HG02885 (cell line): ENCODE measurements at regions not wholly inside any gene's neighbourhood (a gene's known extent, or its start where the extent isn't known, plus 50 kb on each side); places are given as distances from the start of the nearest gene placed in this dataset.
"Not testable (repeated sequence)": the region's sequence is repeated elsewhere in the genome, so short reads cannot be mapped to it uniquely, and the experiment has no call there.

Experiments
- ATAC-seq: cut with Tn5 transposase; IDR thresholded peaks from one replicate; pipeline ENCODE4 v1.9.1; 2021; ENCODE audit warnings: mild to moderate bottlenecking; ENCODE audit not compliant: unreplicated experiment, poor library complexity

DNA sequence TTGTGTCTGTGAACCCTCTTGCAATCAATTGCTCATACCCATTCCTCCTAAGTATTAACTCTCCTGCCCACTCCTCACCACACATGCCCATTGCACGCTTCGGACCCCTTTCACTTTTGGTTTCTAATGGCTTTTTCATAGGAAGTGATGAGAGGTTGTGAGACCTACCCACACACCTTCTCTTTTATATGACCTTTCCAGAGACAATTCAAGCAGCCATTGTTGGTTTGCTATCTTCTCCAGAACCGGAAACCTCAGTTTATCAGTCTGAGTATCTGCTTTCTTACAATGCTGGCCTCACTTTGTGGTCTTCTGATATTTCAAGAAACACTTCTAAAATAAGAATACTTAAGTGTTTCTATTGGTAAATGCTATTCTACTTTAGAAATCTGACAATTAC is 1550.8 kb upstream of the SLC10A2 start:
- ATAC-seq: no peak

DNA sequence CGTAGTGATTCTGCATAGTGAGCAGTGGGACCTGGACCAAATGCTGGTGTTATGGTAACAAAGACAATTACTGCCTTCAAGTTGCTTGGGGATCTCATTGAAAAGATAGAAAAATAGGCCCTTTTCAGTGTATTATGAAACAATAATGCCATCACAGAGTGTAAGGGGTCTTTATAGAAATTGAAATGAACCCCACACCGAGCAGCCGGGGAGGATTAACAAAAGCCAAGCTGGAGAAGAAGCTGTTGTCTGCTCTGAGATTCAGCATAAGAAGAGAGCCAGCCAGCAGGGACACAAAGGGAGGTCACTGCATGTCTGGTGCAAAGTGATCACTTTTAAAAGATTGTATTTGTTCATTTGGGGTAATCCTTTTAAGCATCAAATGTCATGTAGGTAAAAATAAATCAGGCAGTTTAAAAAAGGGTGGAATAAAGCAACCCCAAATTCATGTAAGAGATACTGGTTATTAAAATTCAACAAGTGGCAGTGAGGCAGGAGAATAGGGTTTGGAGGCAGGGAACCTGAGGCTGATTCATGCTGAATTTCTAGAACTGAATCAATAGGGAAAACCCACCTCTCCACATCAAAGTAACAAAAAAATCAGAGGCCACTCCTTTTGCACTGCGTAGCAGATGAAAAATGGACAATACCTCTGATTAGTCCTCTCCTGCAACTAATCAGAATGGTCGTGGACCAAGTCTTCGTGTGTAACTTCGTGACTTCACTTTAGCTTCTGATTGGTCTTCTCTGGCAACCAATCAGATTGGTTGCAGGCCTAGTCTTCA is 1548.3 kb upstream of the SLC10A2 start:
- no peak for ATAC-seq

DNA sequence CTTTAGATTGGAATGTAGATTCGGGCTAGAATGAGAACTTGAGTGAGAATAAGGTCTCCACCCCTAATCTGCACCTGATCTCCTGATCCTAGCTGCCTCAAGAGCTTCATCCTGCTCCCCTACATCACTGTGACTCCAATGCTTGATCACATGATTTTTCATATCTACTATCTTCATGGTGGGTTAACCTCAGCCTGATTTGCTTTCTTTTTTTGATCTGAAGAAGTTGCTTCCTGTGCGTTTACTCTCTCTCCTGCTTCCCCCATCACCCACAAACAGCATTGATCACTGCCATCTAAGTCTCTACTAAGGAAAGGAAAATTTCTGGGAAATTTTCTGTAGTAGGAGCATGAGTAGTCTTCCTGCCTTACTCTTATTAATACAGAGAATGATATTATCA is 1542.1 kb upstream of the SLC10A2 start:
- ATAC-seq: no peak

DNA sequence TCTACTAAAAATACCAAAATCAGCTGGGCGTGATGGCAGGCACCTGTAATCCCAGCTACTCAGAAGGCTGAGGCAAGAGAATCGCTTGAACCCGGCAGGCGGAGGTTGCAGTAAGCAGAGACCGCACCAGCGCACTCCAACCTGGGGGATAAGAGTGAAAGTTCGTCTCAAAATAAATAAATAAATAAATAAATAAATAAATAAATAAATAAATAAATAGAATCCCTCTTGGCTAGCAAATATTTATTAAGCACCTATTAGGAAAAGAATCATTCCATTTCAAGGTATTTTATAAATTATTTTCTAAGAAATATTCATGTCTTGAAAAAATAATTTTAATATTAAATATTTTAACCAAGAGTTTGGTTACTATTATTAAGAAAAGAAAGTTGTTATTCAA is 1539.2 kb upstream of the SLC10A2 start:
- not testable (repeated sequence) for ATAC-seq

DNA sequence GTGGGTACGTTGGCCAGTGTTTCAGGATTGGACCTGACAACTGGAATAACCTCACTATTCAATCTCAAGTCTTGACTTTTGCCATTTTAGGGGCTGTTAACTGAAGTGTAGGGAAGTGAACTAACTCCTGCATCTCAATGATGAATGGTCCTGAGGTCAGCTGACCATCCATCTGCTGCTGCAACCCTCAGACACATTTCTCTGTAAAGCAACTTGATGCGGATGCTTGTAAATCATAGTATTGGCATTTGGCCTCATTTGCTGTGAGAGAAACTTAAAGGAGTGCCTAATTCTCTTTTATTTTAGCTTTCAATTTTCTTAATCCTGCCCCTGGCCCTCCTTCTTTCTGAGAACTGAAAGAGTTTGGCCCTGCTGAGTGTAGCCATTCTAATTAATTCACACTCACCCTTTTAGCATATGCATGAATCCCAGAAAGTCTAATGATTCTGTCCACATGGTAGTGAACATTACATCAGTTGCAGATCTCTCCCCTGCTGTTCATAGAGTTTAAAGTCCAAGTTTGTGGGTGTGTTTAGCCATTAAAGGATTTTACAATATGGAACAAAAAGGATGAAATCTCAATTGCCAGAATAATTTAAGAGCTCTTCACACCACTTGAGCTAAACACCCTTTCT is 1531.4 kb upstream of the SLC10A2 start:
- no peak for ATAC-seq

DNA sequence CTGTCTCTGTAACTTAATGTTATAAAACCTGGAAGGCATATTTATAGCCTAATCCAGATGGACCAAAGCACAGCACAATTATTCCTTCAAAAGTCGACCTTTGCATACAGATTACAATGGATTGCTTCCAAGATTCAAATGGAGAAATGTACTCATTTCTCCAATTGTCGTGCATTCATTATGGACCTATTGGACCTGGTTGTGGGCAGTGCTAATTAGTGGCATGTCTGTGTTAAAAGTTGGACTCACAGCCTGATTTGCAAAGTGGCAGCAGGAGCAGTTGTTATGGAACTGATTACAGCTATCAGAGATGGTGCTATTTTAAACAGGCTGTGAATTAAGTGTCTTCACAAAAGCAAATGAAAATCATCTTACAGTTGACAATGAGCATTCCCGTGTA is 1529.3 kb upstream of the SLC10A2 start:
- ATAC-seq: no peak

DNA sequence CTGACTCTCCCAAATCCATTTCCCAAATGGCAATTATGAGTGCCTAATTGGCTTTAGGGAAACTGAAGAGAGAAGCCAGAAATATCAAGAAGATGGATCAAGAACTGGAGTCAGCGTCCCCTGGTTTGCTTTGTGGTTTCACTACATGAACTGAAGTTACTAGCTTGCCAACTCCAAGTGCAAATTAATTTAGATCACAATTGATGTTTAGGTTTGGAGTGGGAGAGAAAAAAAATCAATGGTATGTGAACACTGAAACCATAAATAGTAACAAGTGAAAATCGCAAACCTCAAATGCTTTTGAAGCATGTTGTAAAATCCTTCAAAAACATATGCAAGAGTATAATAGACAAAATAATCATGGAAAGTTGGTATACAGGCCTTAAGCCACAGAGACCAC is 1528.6 kb upstream of the SLC10A2 start:
- no peak for ATAC-seq

DNA sequence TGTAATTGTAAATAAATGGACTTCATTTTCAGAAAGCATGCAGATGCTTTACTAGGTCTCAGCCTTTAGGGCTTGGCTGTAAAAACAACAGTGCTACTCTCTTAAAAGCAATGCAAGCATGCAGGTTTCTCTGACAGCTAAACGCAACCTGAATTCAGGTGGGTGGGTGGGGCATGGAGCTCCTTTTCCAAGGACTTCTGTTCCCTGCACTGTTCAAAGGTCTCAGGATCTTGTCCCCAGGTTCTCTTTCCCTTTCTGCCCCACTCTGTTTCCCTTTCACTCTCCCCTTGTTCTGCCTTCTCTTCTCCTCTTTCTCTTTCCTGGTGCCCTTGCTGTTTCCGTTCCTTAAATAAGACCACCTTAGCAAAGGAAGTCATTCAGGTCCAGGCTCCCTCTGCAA is 1527.5 kb upstream of the SLC10A2 start:
- ATAC-seq: no peak

DNA sequence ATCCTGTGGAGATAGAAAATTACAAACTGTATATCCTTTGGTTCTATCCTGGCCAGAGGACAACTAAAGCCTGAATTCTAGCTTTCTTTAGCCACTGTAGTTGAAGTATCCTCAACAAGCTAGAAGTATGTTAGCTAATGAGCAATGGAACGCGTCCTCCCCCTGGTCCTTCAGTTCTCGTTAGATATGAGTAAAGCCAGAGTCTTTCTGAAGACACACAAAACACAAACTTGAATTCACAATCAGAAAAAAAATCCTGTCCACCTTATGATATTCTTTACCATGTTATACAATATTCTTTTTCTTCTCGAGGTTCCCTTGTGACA is 1527.0 kb upstream of the SLC10A2 start:
- no peak for ATAC-seq

DNA sequence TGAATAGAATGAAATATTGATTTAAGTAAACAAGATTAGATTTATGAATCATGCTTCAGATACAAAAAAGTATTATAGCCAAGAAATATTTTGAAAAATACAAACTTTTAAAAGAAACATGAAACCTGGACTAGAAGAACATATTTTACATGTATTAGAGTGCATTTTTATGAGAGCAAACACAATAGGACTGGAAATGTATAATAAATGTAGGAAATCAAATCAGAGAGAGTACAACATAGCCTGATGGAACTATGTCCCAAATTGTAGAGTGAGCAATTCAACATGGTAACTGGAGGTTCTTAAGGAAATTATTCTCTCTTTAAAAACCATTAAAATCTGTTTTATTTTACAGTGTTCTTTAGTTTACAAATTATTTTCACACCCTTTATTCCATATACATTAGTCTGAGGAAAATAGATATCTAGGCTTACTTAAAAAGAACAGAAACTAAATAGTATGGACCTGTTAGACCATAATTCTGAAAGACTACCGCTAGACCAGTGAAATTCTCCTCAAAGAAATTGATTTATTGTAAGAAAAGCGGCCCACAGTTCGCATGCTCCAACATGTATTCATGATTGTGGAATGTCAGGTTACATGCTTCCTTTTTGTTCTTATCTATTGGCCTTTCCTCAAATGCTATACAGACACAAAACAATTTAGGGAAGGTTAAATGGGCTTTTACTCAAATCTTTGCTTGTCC is 1526.5 kb upstream of the SLC10A2 start:
- no peak for ATAC-seq

DNA sequence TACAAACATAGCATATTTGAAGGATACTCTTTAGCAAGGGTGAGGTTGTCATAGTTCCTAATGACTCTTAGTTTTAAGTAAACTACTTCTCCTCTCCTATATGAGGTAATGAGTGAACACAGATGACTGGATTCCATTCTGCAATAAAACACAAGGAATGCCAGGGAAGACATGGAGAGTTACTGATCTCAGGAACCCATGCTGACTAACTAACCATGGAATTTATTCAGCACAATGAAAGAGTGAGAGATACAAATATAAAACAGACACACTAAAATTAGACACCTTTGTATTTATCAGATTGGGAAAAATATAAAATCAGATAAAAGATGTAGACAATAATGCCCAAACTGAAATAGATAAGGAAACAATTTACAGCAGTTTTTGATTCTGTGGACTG is 1525.9 kb upstream of the SLC10A2 start:
- no peak for ATAC-seq

DNA sequence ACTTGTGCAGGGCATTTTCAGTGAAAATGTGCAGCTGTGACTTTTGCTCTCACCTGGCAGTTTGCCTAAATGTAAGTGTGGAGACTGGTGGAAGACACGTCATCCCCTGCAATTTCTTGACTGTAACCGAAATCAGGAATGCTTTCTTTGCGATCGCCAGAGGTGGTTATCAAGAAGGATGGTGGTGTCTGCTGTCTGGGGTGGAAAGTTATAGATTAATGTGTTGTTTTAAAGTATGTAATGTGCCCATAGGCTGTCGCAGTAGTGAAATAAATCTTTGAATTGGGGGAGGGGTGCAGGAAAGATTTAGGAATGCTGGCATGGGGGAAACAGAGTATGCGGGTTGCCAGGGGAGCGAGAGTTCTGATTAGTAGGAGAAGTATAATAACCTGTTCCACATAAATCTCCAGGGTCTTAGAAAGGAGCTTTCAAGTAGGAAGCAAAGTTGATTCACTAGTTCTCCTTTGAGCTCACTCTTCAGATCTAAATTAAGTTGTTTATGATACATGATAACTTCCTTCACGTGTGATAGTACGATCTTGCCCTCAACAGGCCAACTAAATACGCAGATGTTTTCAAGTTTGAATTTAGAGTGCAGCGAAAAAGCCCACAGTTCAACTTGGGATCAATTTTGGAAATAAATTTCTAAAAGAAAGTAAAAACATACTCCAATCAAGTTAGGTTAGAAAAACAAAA is 1520.0 kb upstream of the SLC10A2 start:
- ATAC-seq: no peak

DNA sequence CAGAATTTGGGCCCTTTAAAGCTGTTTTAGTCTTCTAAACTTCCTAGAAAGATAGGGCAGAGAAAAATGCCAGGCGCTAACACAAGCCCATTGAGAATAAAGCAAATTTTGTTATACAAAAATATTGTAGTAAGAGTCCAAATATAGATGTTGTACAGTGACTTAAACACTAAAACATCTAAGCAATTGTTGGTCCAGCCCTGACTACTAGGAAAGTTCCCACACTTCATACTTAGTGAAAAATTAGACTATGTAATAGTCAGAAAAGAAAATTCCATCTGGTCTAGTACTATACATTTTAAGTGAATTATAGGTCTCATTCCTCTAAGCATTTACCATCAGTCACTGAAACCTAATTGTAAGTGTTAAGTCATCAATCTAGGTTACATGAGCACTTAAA is 1518.3 kb upstream of the SLC10A2 start:
- ATAC-seq: no peak

DNA sequence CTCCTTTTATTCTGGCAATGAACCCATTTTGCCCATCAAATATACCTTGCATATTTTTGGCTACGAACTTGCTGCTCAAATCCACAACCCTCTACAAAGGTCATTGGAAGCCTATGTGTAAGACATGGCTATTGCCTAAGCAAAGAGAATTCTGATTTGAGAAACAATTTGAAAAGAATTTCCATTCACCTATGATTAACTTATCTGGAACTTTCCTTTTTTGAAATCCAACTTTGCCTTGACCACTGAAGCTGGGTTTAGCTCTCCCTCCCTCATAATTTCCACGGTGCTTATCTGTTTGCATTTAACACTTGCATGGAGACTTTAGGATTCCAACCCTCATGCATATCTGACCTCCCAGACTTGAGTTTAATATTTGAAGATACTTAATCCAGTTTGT is 1514.7 kb upstream of the SLC10A2 start:
- ATAC-seq: no peak

DNA sequence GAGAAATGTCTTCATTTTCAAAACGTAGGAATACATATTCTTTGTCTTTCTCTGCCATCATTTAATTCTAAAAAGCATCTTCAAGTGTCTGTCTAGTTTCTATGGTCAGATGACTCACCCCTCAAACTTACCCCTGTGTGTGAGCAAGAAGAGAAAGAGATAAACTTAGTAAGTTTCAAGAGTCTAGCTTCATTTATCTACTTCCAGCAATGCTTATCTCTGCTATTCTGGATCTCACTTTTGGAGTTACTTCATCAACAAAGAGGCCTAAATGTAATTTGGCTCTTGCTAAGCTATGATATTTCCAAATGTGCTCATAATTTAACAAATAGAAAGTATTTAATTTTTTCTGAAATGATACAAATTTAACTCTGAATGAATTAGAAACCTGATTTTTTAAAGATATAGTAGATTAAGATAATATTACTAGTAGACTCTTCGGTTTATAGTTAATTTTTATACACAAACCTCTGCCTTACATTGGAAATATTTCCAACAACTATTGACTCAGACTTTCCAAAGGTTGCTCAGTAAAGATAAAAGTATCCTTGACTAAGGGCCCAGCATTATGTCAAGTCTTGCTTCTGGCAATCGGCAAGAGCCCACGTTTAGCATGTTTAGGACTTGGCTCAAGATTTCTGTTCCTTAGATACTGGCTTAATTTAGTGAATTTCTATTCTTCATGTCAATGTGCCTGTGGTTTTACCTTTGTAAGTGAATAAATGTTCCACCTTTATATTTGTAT is 1511.0 kb upstream of the SLC10A2 start:
- no peak for ATAC-seq

DNA sequence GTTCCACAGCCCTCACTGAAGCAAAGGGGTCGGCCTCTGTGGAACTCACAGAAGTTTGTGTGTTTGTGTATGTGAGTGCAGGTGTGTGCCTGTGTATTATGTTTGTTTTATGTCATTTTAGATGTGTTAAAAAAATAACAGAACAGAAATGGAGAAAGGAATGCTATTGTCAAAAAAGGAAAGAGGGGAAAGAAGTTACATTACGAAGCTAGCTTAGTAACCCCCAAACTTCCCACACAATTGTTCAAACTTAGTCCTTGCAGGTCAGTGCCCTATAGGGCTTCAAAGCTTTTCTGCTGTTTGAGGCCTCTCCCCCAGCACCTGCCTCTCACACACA is 1505.6 kb upstream of the SLC10A2 start:
- no peak for ATAC-seq

DNA sequence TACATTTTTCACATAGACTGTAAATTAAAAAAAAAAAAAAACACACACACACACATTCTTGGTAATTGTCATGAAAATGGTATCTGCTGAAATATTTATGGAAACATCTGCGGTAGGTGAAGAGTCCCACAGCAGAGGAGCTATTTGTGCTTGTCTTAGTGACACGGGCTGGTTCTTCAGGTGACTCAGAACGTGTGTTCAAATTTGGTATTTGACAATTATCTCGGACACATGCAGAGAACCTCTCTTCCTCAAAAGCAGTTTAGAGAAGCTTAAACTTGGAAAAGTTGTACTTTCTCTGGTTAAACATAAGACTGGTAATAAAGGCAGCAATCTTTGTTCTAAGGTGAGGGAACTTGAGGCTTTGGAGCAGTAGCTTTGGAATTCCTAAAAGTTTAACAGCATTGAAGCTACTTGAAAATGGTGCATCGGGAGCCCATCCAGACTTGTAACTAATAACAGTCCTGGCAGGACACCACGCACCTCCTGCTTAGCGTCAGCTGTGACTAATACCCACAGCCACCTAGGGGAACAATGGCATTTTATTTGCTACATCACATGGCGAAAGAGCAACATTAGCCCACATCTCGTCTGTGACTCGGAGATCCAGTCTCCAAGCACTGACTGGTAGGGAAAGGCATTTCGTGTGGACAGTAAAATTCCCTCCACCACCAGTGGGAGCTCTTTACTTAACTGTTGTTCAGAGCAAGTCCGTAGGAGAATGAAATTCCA is 1505.1 kb upstream of the SLC10A2 start:
- ATAC-seq: no peak

DNA sequence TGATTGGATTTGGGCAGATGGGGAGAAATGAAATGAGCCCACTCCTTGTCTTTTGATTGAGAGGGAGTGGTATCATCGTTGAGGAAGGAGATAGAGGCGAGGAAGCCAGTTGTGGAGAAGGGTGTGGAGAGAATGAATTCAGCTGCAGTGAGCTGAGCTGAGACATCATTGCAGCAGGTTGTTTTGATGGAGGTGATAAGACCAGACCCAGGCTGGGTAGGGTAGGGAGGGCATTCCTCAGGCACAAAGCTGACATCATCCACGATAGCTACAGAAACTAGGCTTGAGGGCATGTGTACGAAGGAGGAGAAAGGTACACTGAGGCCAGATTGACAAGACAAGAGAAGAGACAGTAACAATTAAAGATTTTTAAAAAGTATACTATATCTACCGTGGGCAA is 1500.9 kb upstream of the SLC10A2 start:
- ATAC-seq: no peak

DNA sequence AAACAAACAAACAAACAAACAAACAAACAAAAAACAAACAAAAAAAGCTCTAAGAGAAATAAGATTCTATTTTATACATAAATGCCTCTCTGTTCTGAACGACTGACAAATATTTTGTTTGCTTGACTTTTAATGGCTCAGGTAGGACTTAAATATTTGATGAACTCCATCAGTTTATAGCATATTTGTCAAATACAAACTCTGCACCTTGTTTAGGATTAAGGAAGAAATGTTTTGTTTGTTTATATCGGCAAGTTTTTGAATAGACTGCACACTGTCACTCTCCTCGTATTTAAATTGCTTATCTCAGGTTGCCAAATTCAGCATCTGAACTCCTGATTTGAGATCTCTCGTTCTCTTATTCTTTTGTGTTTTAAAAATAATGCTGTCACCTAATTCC is 1499.7 kb upstream of the SLC10A2 start:
- ATAC-seq: no peak

DNA sequence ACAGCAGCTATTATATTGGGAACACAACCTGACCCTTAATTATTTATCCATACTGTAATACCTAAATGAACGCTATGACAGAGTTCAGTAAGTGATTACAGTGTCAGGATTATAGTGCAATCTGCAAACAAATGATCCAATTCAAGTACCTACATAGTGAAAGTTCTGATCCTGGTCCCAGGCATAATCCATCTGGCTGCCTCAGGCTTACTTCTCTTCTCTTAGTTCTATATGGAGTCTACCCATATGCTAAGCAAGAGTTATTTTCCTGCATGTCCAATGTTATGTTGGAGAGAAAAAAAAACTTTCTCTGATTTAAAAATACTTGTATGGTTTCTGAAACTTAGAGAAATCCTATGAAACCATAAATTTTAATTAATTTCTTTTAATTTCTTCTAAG is 1487.7 kb upstream of the SLC10A2 start:
- no peak for ATAC-seq
